SK-N-MC (cell line): ENCODE measurements at regions not wholly inside any gene's neighbourhood (a gene's known extent, or its start where the extent isn't known, plus 50 kb on each side); places are given as distances from the start of the nearest gene placed in this dataset.

ENCODE experiments used
- EZH2 ChIP-seq: fragments of 200-600 bp; sonication (generic); IDR thresholded peaks from one replicate; pipeline ENCODE4 v1.6.1; 2017; ENCODE audit warnings: antibody characterized with exemption
- POLR2AphosphoS5 ChIP-seq: IDR thresholded peaks from 2 replicates; pipeline ENCODE4 v1.6.1; 2012; ENCODE audit warnings: mild to moderate bottlenecking, low read depth, low read length, borderline replicate concordance

GRCh38 chr3:147851062-147851461 lies 441.9 kb downstream of the ZIC1 start:
- TF ChIP-seq POLR2AphosphoS5 = no peak
- no peak for TF ChIP-seq EZH2
